ENCODE measurements at regions not wholly inside any gene's neighbourhood (a gene's known extent, or its start where the extent isn't known, plus 50 kb on each side); places are given as distances from the start of the nearest gene placed in this dataset.
A peak's percentile ranks its signal among the peaks of the same experiment; 100 is the strongest.

- no peak for DNase-seq (ENCODE audit: low read depth in 2 of 2)
- Histone ChIP-seq H4K20me1 (ENCODE audit: control insufficient read depth, extremely low read depth, insufficient read depth, low read length) (peaks cover 2% of the 10 kb centered on the region), H3K27me3 (ENCODE audit: control insufficient read depth, insufficient read depth, low read length) (no peaks in the 10 kb centered on the region), H3K36me3 (ENCODE audit: control insufficient read depth, insufficient read depth, low read length) (no peaks in the 10 kb centered on the region), H3K4me1 (ENCODE audit: control insufficient read depth, extremely low read depth, insufficient read depth, low read length) (no peaks in the 10 kb centered on the region), H2AFZ (ENCODE audit: low read length) (no peak overlapping the region), H3K9ac (ENCODE audit: insufficient read depth, low read length) (no peak overlapping the region), H3K27ac (ENCODE audit: insufficient read depth, low read length) (no peak overlapping the region), H3K4me2 (ENCODE audit: extremely low read depth, insufficient read depth, low read length) (no peak overlapping the region), H3K9me3 (ENCODE audit: control insufficient read depth, insufficient read depth, low read depth, low read length) (no peaks in the 10 kb centered on the region), H3K79me2 (ENCODE audit: control insufficient read depth, insufficient read depth, low read length) (no peaks in the 10 kb centered on the region), H3K4me3 (replicated peaks in 1 of 4; ENCODE audit: control extremely low read depth in 1 of 4, insufficient read depth in 1 of 4, low read depth in 3 of 4, low read length in 4 of 4) (no peak overlapping the region)
- TF ChIP-seq EZH2 (IDR thresholded peaks at IDR 0.05; ENCODE audit: low read length, missing control alignments), result no peak
- TF ChIP-seq, protein P1, sequence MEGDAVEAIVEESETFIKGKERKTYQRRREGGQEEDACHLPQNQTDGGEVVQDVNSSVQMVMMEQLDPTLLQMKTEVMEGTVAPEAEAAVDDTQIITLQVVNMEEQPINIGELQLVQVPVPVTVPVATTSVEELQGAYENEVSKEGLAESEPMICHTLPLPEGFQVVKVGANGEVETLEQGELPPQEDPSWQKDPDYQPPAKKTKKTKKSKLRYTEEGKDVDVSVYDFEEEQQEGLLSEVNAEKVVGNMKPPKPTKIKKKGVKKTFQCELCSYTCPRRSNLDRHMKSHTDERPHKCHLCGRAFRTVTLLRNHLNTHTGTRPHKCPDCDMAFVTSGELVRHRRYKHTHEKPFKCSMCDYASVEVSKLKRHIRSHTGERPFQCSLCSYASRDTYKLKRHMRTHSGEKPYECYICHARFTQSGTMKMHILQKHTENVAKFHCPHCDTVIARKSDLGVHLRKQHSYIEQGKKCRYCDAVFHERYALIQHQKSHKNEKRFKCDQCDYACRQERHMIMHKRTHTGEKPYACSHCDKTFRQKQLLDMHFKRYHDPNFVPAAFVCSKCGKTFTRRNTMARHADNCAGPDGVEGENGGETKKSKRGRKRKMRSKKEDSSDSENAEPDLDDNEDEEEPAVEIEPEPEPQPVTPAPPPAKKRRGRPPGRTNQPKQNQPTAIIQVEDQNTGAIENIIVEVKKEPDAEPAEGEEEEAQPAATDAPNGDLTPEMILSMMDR (conservative IDR thresholded peaks at IDR 0.05 in 1 of 2, IDR thresholded peaks at IDR 0.05 in 1 of 2; ENCODE audit: low read depth in 1 of 2, low read length in 2 of 2), result no peak
These were observed 177.9 kb upstream of the C2CD4B start for GRCh38 chr15:62342959-62343358.

GRCh38 chr15:62343397-62343796 lies 178.3 kb upstream of the C2CD4B start:
- no peak overlapping the region for H2AFZ ChIP-seq (ENCODE audit: low read length)
- H3K36me3 ChIP-seq (ENCODE audit: control insufficient read depth, insufficient read depth, low read length), result no peaks in the 10 kb centered on the region
- no peaks in the 10 kb centered on the region for H3K9me3 ChIP-seq (ENCODE audit: control insufficient read depth, insufficient read depth, low read depth, low read length)
- H3K9ac ChIP-seq (ENCODE audit: insufficient read depth, low read length), result no peak overlapping the region
- H3K27me3 ChIP-seq (ENCODE audit: control insufficient read depth, insufficient read depth, low read length), result no peaks in the 10 kb centered on the region
- H3K4me2 ChIP-seq (ENCODE audit: extremely low read depth, insufficient read depth, low read length), result no peak overlapping the region
- H4K20me1 ChIP-seq (ENCODE audit: control insufficient read depth, extremely low read depth, insufficient read depth, low read length), result peaks cover 2% of the 10 kb centered on the region
- TF ChIP-seq, protein P1 (conservative IDR thresholded peaks at IDR 0.05 in 1 of 2, IDR thresholded peaks at IDR 0.05 in 1 of 2; ENCODE audit: low read depth in 1 of 2, low read length in 2 of 2), result no peak
- TF ChIP-seq EZH2 (IDR thresholded peaks at IDR 0.05; ENCODE audit: low read length, missing control alignments), result no peak
- H3K4me3 ChIP-seq (replicated peaks in 1 of 4; ENCODE audit: control extremely low read depth in 1 of 4, insufficient read depth in 1 of 4, low read depth in 3 of 4, low read length in 4 of 4), result no peak overlapping the region
- no peak for DNase-seq (ENCODE audit: low read depth in 2 of 2)
- H3K4me1 ChIP-seq (ENCODE audit: control insufficient read depth, extremely low read depth, insufficient read depth, low read length), result no peaks in the 10 kb centered on the region
- H3K79me2 ChIP-seq (ENCODE audit: control insufficient read depth, insufficient read depth, low read length), result no peaks in the 10 kb centered on the region
- H3K27ac ChIP-seq (ENCODE audit: insufficient read depth, low read length), result no peak overlapping the region

DNA sequence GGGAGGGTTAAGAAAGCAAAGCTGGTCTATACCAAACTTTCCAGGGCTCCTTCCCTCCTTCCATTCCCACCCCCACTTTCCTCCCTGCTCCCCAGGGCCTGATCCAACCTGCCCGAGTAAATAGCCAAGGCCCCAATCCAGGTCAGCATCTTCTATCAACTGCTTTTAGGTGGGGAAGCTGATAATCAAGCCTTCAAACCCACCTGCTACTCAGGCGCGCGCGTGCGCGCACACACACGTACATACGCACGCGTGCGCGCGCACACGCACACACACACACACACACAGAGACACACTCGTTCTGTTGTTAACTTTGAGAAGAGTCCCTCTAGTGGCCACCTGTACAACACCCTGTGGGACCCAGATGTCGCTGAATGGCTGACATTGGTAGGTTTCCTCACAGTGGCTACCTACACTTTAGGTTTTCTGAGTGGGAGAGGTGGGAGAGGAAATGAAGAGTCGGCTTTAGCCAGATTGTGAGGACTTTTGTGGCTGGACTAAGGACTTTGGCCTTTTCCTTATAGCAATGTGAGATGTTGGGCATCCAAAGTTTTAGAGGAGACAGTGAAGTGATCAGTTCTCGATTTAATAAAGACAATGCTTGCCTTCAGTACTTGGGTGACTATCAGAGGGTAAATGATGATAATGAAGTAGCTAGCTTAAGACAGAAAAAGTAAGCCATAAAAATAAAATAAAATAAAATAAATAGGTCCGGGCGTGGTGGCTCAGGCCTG lies 179.9 kb upstream of the C2CD4B start:
- Histone ChIP-seq H3K9me3 (ENCODE audit: control insufficient read depth, insufficient read depth, low read depth, low read length) (no peaks in the 10 kb centered on the region), H4K20me1 (ENCODE audit: control insufficient read depth, extremely low read depth, insufficient read depth, low read length) (no peaks in the 10 kb centered on the region), H3K9ac (ENCODE audit: insufficient read depth, low read length) (no peak overlapping the region), H3K27me3 (ENCODE audit: control insufficient read depth, insufficient read depth, low read length) (no peaks in the 10 kb centered on the region), H3K79me2 (ENCODE audit: control insufficient read depth, insufficient read depth, low read length) (no peaks in the 10 kb centered on the region), H3K4me2 (ENCODE audit: extremely low read depth, insufficient read depth, low read length) (no peak overlapping the region), H3K36me3 (ENCODE audit: control insufficient read depth, insufficient read depth, low read length) (no peaks in the 10 kb centered on the region), H3K27ac (ENCODE audit: insufficient read depth, low read length) (no peak overlapping the region), H2AFZ (ENCODE audit: low read length) (no peak overlapping the region), H3K4me3 (replicated peaks in 1 of 4; ENCODE audit: control extremely low read depth in 1 of 4, insufficient read depth in 1 of 4, low read depth in 3 of 4, low read length in 4 of 4) (peak overlapping the region in 1 of 4 experiments; percentile 17), H3K4me1 (ENCODE audit: control insufficient read depth, extremely low read depth, insufficient read depth, low read length) (no peaks in the 10 kb centered on the region)
- TF ChIP-seq EZH2 (IDR thresholded peaks at IDR 0.05; ENCODE audit: low read length, missing control alignments), result no peak
- TF ChIP-seq, protein P1 (conservative IDR thresholded peaks at IDR 0.05 in 1 of 2, IDR thresholded peaks at IDR 0.05 in 1 of 2; ENCODE audit: low read depth in 1 of 2, low read length in 2 of 2), result peak; percentile 43 to 65
- DNase-seq (ENCODE audit: low read depth in 2 of 2), result peak; percentile 57 to 73

All from fibroblast of lung (primary cell).